NCI-H1436 (cell line): ENCODE measurements at regions not wholly inside any gene's neighbourhood (a gene's known extent, or its start where the extent isn't known, plus 50 kb on each side); places are given as distances from the start of the nearest gene placed in this dataset.
"Not testable (repeated sequence)": the region's sequence is repeated elsewhere in the genome, so short reads cannot be mapped to it uniquely, and the experiment has no call there.

Source experiments
- DNase-seq: peaks from one replicate; lab custom pipeline; 2025; lab: John Stamatoyannopoulos, UW

DNA sequence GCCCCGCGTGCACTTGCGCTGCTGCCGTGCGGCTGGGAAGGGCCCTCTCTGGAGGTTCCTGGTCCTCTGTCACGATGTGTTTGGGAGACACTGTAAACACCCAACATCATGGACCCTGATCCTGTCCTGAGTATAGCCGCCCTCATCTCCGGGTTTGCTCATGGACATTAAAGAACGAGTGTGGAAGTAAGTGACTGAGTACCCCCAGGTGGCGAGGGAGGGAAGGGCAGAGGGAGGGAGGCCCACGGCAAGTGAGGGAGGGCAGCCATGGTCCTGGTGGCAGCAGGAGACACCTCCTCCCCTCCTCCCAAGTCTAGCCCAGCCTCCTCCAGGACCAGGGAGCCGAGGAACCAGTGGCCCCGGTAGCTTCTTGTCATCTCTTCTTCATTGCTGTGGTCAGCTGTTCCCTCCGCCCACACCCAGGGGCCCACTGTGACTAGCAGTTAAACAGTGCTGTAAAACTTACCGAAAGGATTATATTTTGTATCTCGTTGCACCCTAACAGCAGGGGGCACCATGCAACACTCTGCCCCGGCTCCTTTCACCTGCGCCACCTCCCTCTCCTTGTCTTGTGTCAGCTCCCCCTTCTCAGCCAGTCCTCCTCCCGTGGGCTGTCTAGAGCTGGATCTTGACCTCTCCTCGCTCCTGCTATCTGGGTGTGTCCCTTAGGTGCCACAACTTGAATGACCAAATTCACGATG lies 566.5 kb upstream of the B3GAT1 start:
- DNase-seq: no peak

GRCh38 chr11:134976551-134976950 lies 564.5 kb upstream of the B3GAT1 start:
- no peak for DNase-seq

GRCh38 chr11:134975866-134976376 lies 563.9 kb upstream of the B3GAT1 start:
- no peak for DNase-seq

DNA sequence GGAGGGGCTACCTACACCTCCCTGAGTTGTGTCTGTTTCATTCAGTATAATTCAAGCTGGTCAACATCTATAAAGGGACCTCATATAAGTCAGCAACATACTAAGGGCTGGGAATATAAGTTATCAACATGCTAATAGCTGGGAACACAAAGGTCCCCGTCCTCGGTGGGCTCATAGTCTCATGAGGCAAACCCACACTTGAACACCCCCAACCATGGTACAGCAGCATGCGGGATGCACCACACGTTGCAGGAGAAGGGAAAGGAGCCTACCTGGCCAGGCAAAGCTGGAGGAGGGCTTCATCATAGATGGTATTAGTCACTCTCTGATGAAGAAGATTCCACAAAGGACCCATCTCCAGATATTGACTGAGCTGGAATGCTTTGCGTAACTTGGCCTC lies 561.8 kb upstream of the B3GAT1 start:
- no peak for DNase-seq

- no peak for DNase-seq
Measured at GRCh38 chr11:134971381-134971780, 559.3 kb upstream of the B3GAT1 start.

DNA sequence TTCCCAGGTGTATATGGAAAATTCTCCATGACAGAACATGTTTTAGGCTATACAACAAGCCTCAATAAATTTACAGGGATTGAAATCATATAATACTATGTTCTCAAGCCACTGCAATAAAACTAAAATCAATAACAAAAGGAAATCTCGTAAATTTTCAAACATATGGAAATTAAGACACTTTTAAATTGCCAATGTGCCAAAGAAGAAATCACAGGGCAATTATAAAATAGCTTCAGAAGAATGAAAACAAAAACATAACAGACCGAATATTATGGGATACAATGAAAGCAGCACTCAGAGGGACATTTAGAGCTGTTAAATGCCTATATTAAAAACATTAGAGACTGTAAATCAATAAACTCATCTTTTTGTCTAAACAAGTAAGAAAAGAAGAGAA lies 555.7 kb upstream of the B3GAT1 start:
- no peak for DNase-seq

GRCh38 chr11:134961386-134961785 lies 549.3 kb upstream of the B3GAT1 start:
- not testable (repeated sequence) for DNase-seq

DNA sequence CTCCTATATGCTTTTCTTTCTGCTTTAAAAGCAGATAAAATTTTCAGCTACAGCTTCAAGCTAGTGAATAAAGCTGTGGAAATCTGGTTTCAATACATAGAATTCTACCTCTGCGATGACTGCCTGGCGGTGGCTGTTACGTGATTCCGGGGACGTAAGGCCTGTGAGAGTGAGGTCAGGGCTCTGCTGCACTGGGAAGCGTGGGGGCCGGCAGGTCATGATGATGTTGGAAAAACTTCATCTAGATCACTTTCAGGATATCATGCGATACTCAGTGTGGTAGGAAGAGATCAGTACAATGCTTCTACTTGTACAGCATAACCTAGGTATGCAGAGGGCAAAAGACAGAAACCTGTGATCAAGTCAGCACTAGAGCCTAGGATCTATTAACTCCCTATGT lies 546.8 kb upstream of the B3GAT1 start:
- no peak for DNase-seq

DNA sequence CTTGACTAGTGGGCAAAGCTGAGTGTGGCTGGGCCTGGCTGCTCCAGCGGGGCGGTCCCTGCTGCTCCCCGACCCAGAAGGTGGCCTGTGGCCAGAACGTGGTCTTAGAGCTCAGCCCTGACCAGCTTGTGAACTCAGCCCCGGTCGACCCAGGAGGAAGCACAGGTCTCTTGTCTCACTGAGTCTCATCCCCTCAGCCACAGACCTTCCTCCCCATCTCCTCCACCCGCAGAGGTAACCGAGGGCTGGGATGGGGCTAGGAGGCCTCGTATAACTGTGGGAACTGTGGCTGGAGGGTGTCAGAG lies 546.2 kb upstream of the B3GAT1 start:
- no peak for DNase-seq

GRCh38 chr11:134957540-134958335 lies 545.7 kb upstream of the B3GAT1 start:
- no peak for DNase-seq

GRCh38 chr11:134956450-134957210 lies 544.6 kb upstream of the B3GAT1 start:
- no peak for DNase-seq

DNA sequence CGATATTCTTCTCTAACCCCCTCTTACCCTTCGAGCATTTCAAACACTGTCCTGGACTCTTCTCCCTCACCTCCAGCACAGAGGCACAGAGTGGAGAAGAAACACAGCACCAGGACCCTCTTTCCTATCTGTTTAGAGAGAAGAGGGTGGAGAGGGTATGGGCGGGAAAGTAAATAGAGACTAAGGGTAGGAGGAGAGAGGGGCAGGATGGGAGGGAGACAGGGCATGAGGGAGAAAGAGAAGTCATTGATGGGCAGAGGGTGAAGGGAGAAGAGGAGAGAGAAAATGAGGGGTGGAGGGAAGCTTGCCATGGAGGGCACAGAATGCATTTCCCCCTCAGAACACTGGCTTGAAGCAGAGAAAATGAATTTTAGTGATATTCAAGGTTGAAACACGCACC lies 543.9 kb upstream of the B3GAT1 start:
- DNase-seq: not testable (repeated sequence)

DNA sequence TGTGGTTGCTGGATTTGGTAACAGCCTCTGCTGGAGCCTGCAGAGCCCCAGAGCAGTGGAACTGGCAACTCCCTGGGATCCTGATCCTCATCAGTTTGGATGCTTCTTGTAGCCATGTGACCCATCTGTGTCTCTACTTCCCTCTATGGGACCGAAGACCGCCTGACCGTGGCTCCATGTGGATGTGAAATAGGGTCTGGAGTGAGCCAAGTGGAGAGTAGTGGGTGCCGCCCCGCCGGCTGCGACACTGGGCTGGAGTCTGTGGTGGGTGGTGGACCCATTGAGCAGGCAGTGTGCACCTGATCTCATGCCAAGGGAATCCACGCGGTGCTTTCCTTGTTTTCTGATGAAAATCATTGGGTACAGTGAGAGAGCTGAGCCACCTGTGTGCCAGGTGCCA lies 543.2 kb upstream of the B3GAT1 start:
- no peak for DNase-seq

GRCh38 chr11:134954456-134954855 lies 542.4 kb upstream of the B3GAT1 start:
- not testable (repeated sequence) for DNase-seq

GRCh38 chr11:134953417-134953970 lies 541.5 kb upstream of the B3GAT1 start:
- DNase-seq: not testable (repeated sequence)

GRCh38 chr11:134951305-134951700 lies 539.3 kb upstream of the B3GAT1 start:
- no peak for DNase-seq

DNA sequence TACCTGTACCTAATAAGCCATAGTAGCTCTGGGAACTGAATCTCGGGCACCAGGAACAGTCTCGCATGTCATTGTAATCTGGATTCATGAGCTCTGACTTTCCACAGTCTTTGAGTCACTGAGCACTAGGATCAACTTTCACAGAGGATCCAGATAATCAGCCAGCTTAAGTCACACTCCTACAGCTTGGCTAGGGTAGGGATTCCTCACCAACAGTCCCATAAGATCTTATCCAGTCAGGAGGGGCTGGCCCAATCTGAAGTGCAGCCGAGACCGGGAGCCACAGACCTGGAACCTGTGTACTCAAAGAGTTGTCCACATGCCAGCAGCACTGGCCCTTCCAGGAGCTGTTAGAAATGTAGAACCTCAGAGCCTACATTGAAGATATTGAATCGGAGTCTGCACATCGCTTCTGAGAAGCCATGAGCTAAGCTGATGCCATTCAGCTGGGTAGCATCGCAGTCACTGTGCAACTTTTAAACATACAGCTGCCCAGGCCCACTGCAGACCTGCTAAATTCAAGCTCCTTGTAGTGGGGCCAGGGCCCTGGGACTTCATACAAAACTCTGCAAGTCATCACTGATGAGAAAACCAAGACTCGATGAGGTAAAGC lies 538.8 kb upstream of the B3GAT1 start:
- no peak for DNase-seq

DNA sequence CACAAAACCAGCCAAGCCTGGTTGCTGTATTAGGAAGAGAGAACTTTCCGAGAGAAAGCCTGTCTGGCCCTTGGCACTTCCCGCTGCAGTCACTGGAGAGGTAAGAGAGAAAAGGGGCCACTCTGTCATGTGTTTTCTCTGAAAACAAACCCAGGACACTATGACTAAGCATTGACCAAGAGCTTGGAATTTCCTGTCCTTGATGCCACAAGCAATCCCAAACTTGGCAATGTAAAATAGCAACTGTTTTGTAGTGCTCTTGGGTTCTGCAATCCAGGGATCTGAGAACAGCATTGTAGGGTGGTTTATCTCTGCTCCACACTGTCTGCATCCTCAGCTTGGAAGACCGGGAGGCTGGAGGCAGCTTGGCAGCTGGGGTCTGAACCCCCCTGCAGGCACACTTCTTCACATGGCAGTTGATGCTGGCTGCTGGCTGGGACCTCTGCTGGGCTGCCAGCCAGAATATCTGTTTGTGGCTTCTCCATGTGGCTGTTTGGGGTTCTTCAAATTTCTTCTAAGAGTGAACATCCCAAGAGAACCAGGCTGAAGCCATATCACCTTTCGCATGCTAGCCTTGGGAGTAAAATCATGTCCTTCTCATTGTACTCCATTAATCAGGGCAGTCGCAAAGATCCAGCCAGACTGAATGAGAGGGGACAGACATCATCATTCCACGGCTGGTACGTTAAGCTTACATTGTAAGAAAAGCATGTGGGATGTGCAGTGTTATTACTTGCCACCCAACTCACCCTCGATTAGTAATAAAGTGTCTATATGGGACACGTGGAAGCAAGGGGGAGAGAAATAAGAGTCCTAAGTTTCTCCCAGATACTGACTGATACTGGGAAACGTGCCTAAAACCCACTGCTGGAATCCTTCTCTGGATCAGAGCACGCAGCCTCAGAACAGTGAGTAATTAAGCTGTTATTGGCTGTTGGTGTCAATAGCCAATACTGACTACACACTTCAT lies 537.4 kb upstream of the B3GAT1 start:
- no peak for DNase-seq

DNA sequence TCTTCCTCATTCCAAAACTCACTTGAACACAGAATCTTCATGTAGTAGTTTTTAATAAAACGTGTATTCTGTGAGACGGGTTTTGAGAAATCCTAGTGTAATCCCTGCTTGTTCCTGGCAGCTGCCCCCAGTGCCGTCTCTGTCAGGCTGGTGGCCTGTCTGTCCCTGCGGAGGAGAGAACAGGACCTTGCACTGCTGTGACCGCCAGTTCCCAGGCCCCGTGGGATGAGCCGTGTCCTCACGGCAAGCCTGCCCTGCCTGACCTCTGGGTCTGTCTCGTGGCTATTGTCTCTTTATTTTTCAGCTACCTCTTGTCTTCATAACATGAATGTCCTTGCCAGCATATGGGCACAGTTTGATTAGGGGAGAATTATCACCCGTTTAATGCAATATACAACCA lies 535.5 kb upstream of the B3GAT1 start:
- DNase-seq: no peak

- no peak for DNase-seq
Measured at GRCh38 chr11:134945993-134946392, 534.0 kb upstream of the B3GAT1 start.

GRCh38 chr11:134944986-134945385 lies 532.9 kb upstream of the B3GAT1 start:
- DNase-seq: no peak
